Activated T-cell treated with anti-CD3 and anti-CD28 coated beads for 48 hours (primary cell): ENCODE measurements at regions not wholly inside any gene's neighbourhood (a gene's known extent, or its start where the extent isn't known, plus 50 kb on each side); places are given as distances from the start of the nearest gene placed in this dataset.

Source experiments
- DNase-seq: peaks from one replicate; pipeline ENCODE4 v3.0.0-alpha.2; 2020; ENCODE audit warnings: low read depth

- DNase-seq = no peak
Measured at GRCh38 chr13:76516586-76516985, 369.6 kb downstream of the KCTD12 start.

GRCh38 chr13:76516013-76516412 lies 370.2 kb downstream of the KCTD12 start:
- DNase-seq = no peak

DNA sequence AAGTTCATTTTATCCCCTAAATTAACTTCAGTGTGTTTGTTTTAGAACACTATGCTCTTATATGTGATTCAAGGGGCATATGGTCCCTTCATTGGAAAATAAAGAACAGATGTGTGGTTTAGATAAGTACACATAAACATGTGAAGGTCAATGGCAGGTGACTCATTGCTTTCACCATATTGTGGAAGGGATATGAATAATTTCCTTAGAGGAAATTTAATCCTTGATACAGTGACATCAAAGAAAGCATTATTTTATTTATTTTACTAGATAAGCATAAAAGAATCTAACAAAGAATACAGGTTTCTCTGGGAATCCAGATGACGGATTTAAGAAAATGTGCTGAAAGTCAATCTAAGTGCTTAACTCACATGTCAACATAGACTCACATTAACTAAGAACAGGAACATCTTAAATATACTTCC lies 373.5 kb downstream of the KCTD12 start:
- DNase-seq = no peak

DNA sequence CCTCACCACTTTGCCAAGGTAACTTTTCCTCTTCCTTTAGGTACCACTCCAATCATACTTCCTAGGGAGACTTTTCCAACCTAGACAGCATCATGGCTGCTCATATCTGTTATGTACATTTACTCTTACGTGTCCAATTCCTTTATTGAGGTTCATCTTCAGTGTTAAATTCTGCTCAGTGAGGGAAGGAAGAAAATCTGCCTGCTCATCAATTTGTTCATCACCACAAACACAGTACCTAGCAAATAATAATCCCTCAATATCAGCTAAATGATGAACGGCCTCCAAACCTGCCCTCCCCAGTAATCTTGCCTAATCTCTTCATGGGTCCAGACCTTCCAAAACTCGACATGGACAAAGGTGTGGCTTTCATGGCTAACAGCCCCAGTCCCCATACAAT lies 380.8 kb downstream of the KCTD12 start:
- no peak for DNase-seq

GRCh38 chr13:76503766-76504165 lies 382.4 kb downstream of the KCTD12 start:
- no peak for DNase-seq

DNA sequence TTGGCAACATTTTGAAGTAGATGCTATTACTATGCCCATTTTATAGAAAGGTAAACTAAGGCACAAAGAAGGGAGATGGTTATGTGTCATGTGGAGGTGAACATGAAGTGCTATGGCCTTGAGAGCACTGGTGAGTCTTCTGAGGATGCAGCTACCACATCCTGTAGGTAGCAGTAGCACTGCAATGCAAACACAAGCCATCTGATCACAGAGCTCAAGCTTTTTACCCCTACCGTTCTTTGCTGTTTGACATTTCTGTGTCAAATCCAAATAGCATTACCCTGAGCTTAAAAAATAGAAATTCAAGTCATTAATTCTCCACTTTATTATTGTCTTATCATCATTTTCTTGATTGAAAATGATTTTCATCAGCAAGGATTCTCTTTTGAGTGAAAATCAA lies 382.9 kb downstream of the KCTD12 start:
- DNase-seq = no peak

GRCh38 chr13:76500894-76501293 lies 385.3 kb downstream of the KCTD12 start:
- no peak for DNase-seq

DNA sequence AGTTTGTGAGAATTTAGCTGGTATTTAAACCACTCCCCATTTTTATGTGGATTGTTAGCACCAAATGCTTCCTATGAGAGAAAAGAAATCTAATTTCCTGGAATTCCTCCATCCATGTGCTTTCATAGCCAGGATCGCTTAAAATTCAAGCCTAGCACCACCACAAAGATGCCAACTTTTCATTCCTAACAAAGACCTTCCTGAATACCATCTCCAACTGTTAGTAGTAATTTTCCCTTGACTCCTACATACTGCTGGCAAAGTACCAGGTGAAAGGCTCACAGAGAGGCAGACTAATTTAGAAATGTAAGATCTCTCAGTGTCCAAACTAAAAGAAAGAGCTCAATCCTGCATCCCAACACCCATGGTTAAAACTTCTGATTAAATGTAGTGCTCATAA lies 386.3 kb downstream of the KCTD12 start:
- DNase-seq = no peak

DNA sequence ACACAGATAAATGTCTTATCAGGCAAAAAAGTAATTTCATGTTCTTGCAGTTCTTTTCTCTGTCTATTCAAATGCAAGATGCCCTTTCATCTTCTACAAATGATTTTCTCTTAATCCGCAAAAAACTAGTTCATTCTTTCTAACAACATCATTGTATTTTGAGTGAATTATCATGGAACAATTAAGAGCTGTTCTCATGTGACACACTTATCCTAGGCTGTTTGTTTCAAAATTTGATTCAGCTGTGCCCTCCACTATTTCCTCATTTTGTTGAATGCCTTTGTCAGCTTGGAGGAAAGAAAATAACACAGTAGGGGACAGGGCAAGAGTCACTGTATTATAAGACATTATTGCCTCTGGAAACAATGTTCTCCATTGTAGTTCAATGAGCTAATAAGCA lies 396.9 kb downstream of the KCTD12 start:
- DNase-seq = no peak

- DNase-seq = no peak
Measured at GRCh38 chr13:76481738-76482137, 404.5 kb downstream of the KCTD12 start.

GRCh38 chr13:76474966-76475365 lies 411.2 kb downstream of the KCTD12 start:
- DNase-seq = no peak

- no peak for DNase-seq
Measured at GRCh38 chr13:76474356-76474755, 411.8 kb downstream of the KCTD12 start.

DNA sequence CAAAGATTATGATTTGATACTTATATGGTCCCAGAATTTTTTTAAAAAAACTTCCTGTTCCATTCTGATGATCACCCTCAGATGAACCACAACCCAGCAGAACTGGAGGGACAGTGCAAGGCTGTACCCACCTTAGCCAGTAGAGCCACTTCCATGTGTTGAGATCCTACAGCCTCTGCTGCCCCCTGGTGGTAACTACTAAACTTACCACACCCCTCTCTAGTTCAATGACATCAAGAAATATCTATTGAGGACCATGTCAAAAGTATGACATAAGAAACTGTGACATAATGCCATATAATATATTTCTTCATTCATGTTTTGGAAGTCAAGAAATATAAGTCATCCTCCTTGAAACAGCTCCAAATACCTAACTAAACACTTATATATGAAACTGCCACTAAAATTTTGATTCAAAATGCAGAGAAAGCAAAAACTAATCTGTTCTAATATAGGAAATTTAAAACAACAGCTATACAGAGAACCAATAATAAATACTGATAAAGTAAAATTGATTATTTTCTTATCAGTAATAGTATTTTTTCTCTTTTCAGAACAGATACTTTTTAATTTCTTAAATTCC lies 412.6 kb downstream of the KCTD12 start:
- DNase-seq = peak; percentile 47

GRCh38 chr13:76472916-76473315 lies 413.3 kb downstream of the KCTD12 start:
- no peak for DNase-seq

DNA sequence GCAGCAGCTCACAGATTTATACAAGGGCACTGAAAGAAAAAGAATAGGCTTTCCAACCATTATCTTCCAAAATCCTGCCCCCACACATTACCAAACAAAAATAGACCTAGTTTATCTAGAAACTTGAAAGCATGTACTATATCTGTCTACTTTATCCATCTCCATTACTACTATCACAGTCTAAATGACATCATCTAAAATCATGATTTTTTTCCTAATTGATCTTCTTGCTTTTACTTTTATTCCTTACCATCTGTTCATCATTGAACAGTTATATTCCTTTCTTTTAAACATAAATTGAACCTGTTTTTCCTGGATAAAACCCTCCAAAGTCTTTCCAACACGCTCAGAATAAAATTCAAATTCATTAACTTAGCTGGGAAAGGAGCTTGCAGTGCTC lies 414.7 kb downstream of the KCTD12 start:
- no peak for DNase-seq

DNA sequence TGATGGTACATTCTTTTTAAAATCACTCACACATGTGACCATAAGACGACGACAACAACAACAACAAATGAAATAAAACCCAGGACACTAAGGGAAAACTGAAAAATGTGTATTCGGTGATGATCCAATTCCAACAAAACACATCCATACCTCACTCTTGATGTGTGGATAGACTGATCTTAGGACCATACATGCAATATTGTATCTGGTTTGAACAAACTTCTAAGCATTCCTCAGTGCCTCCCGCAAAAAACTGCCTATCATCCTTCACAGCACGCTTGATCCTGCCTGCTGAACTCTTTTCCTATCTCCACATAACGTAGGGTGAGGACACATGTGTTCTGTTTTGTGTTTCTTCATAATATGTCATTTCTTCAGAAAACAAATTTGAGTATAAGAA lies 415.2 kb downstream of the KCTD12 start:
- no peak for DNase-seq

GRCh38 chr13:76466043-76466442 lies 420.2 kb downstream of the KCTD12 start:
- no peak for DNase-seq

GRCh38 chr13:76463314-76463713 lies 422.9 kb downstream of the KCTD12 start:
- no peak for DNase-seq

DNA sequence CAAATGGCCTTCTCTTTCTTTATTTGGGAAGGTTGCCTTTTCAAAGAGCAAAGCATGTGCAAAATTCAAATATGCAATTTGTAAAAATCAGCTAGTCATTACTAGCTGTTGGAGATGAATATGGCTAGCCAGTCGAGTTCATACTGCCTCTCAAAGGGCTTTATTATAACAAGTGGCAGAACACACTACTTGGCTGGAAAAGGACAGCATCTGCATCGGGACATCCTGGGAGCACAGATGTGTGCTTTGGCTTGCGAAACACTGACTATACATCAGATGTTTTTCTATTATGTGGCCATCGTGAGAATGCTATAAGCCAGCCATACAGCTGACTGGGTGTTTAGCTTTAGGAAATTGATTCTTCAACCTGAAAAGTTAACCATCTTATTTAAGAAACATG lies 424.2 kb downstream of the KCTD12 start:
- DNase-seq = no peak

- no peak for DNase-seq
Measured at GRCh38 chr13:76461484-76461883, 424.7 kb downstream of the KCTD12 start.

GRCh38 chr13:76459863-76460262 lies 426.3 kb downstream of the KCTD12 start:
- no peak for DNase-seq

DNA sequence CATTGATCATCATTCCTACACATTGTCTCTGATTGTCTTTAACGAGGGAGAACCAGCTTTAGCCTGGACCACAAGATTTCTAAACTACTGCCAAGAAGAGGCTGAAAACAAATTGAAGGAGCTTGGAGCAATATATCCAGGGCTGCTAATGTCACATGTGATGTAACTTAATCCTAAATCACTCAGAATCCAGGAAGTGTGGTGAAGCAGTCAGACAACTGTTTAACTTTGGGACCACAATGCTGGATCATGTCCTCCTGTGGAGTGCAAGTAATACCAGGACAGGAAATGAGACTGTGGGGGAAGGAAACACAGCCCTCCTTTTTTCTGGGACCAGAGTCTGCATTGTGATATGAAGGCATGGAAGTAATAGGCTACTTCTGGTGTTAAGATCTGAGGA lies 430.2 kb downstream of the KCTD12 start:
- DNase-seq = no peak

GRCh38 chr13:76454991-76455390 lies 431.2 kb downstream of the KCTD12 start:
- no peak for DNase-seq

GRCh38 chr13:76449716-76450115 lies 436.5 kb downstream of the KCTD12 start:
- no peak for DNase-seq

- DNase-seq = no peak
Measured at GRCh38 chr13:76446191-76446590, 440.0 kb downstream of the KCTD12 start.
